Choroid plexus epithelial cell (primary cell): ENCODE measurements at regions not wholly inside any gene's neighbourhood (a gene's known extent, or its start where the extent isn't known, plus 50 kb on each side); places are given as distances from the start of the nearest gene placed in this dataset.

Source experiments
- DNase-seq: peaks from one replicate; pipeline ENCODE4 v3.0.0-alpha.2; 2010; ENCODE audit warnings: low read depth
- H3K4me3 ChIP-seq: 2 replicates; pipeline ENCODE4 v1.5.1; 2011; ENCODE audit warnings: low read depth, mild to moderate bottlenecking, control low read depth, low read length, moderate library complexity
- TF ChIP-seq, protein P1 (sequence below): conservative IDR thresholded peaks from 2 replicates; pipeline ENCODE4 v1.5.1; 2011; ENCODE audit warnings: low read depth, mild to moderate bottlenecking, control low read depth, inconsistent platforms, low read length, moderate library complexity

- H3K4me3 ChIP-seq = no peak overlapping the region
- no peak for DNase-seq
- TF ChIP-seq, protein P1, sequence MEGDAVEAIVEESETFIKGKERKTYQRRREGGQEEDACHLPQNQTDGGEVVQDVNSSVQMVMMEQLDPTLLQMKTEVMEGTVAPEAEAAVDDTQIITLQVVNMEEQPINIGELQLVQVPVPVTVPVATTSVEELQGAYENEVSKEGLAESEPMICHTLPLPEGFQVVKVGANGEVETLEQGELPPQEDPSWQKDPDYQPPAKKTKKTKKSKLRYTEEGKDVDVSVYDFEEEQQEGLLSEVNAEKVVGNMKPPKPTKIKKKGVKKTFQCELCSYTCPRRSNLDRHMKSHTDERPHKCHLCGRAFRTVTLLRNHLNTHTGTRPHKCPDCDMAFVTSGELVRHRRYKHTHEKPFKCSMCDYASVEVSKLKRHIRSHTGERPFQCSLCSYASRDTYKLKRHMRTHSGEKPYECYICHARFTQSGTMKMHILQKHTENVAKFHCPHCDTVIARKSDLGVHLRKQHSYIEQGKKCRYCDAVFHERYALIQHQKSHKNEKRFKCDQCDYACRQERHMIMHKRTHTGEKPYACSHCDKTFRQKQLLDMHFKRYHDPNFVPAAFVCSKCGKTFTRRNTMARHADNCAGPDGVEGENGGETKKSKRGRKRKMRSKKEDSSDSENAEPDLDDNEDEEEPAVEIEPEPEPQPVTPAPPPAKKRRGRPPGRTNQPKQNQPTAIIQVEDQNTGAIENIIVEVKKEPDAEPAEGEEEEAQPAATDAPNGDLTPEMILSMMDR = no peak
These were observed 326.2 kb downstream of the COL11A1 start for GRCh38 chr1:102782144-102782543.

DNA sequence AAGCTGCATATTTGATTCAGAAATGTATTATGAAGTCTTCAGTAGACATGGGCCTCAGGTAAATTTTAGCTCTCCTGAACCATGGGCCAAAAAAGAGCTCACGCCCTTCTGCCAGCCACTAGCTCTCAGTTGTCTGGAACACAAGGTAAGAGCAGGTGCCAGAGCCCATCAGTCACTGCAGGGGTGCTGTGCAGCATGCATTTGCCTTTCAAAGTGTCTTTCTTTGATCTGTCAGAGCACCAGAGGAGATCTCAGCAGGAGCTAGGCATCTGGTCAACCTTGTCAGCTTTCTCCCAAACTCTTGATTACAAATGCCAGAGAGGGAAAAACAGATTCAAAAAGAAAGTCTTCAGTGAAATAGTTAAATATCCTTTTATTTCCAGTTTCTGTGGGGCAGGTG is 332.3 kb downstream of the COL11A1 start:
- no peak for DNase-seq

GRCh38 chr1:102772831-102773230 is 335.5 kb downstream of the COL11A1 start:
- TF ChIP-seq, protein P1 = no peak
- DNase-seq = peak; percentile 2
- H3K4me3 ChIP-seq = no peak overlapping the region

More for the DNA sequence above, 332.3 kb downstream of the COL11A1 start:
- no peak overlapping the region for H3K4me3 ChIP-seq
- TF ChIP-seq, protein P1 = no peak

GRCh38 chr1:102758418-102758817 is 349.9 kb downstream of the COL11A1 start:
- DNase-seq = no peak
- TF ChIP-seq, protein P1 = no peak
- no peak overlapping the region for H3K4me3 ChIP-seq

DNA sequence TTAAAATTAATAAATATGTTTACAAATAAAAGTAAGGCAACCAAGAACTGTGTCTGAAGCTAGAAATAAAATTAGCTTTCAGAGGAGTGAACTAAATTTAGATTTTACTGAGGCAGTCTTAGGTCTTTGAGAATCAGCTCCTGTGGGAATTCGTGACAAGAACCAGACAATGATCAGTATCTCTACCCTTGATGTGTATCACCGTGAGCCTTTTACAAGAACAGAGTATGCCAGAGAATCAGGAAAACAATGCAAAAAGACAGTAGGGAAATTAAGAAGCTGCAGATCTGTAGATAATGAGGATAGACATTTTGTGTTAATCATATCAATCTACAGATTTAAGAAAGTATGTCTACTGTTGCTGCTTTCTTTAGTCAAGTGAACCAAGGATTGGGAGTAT is 351.0 kb downstream of the COL11A1 start:
- TF ChIP-seq, protein P1 = no peak
- DNase-seq = no peak
- no peak overlapping the region for H3K4me3 ChIP-seq

GRCh38 chr1:102751111-102751510 is 357.2 kb downstream of the COL11A1 start:
- no peak for DNase-seq
- no peak overlapping the region for H3K4me3 ChIP-seq
- TF ChIP-seq, protein P1 = no peak

- DNase-seq = peak; percentile 56
- no peak overlapping the region for H3K4me3 ChIP-seq
- TF ChIP-seq, protein P1 = no peak
These were observed 365.9 kb downstream of the COL11A1 start for GRCh38 chr1:102742426-102742825.
